GM18505 (cell line): ENCODE measurements at regions not wholly inside any gene's neighbourhood (a gene's known extent, or its start where the extent isn't known, plus 50 kb on each side); places are given as distances from the start of the nearest gene placed in this dataset.

ENCODE experiments used
- ATAC-seq: cut with Tn5 transposase; IDR thresholded peaks from one replicate; pipeline ENCODE4 v1.9.1; 2021; ENCODE audit not compliant: unreplicated experiment
- POLR2A ChIP-seq: IDR thresholded peaks from 4 replicates; pipeline ENCODE4 v1.6.1; 2011; ENCODE audit warnings: borderline replicate concordance; ENCODE audit not compliant: insufficient read depth, insufficient read length; ENCODE audit errors: extremely low read depth

- no peak for ATAC-seq
- TF ChIP-seq POLR2A = no peak
Measured at GRCh38 chr15:39473298-39473947, 107.5 kb upstream of the THBS1 start.

DNA sequence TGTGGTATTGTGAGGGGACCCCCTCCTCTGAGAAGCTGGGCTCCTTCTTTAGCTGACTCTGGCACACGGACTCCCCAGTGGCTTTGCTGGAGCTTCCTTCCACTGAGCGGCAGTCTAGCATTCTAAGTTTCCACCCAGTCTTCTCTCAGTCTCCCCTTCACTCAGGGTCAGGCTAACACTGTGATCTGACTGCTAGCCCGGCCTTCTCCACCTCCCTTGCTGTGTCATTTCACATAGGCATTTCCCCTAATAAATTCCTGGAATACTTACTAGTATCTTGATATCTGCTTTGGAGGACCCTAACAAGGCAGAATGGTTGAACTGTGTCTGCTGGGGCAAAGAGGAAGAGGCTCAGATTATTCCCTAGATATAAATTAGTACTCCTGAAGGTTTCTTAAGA lies 106.2 kb upstream of the THBS1 start:
- no peak for ATAC-seq
- no peak for TF ChIP-seq POLR2A

- ATAC-seq = no peak
- TF ChIP-seq POLR2A = no peak
Measured at GRCh38 chr15:39478996-39479395, 101.9 kb upstream of the THBS1 start.

- TF ChIP-seq POLR2A = no peak
- no peak for ATAC-seq
Measured at GRCh38 chr15:39479911-39480310, 101.0 kb upstream of the THBS1 start.

DNA sequence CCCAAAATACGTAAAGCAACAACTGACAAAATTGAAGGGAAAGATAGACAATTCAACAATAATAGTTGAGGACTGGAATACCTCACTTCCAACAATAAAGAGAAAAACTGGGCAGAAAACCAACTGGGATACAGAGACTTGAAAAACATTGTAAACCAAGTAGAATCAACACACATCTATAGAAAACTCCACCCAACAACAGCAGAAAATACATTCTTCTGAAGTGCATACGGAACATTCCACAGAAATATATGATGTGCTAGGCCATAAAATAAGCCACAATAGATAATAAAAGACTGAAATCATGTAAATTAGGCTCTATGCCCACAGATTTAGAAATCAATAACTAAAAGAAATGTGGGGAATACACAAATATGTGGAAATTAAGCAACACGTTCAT lies 98.4 kb upstream of the THBS1 start:
- TF ChIP-seq POLR2A = no peak
- ATAC-seq = no peak

DNA sequence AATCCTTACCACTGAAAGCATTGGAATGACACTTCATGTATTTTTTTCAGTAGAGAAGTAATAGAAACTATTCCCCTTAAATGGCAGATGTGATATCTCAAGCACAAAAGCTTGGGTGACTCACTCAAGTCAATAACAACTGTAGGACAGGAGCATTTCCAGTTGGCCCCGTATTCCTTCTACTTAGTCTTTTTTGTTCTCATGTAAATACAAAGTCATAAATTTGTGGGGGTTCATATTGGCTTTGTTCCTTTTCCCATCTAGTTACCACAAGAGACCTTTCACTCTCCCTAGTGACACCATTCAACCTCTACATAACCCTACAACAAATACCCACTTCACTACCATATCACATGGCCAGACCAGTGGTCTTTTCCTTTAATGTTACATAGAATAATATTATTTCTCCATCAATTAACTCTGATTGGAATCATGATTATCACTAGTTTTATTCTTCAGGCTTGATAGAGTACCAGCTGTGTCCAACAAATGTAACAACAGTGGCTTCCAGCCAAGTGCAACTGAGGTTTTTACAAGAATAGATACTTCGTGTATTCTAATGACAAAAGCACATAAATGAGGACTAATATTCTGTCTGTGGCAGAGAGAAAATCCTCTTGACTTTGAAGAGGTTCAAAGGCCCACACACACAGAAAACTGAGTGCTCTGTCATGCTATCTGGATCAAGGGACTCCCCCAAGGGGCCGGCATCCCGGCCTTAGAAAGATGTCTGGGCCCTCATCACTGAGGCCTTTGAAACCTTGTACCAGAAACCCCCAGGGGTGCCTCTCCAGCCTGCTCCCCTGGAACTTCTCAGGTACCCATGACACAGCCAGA lies 94.0 kb upstream of the THBS1 start:
- no peak for ATAC-seq
- TF ChIP-seq POLR2A = no peak

- no peak for ATAC-seq
- no peak for TF ChIP-seq POLR2A
Measured at GRCh38 chr15:39487458-39487735, 93.5 kb upstream of the THBS1 start.

- ATAC-seq = no peak
- no peak for TF ChIP-seq POLR2A
Measured at GRCh38 chr15:39488516-39488915, 92.4 kb upstream of the THBS1 start.

DNA sequence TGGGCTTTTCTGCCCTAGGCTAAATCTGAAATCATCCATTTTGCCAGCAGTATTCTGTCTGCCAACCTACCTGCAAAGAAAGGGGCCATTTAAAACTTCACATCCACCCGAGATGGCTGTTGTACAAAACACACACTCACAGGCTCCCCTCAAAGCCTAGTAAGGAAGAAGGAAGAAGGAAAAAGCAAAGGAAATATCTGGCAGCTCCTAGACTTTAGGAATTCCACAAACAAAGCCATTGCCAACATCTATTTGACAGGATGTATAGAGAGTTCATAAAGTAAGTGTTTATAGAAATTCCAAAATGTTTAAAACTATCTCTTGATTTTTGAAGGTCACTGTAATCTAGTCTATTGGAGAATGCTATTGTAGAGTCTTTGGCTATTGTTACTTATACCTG lies 91.9 kb upstream of the THBS1 start:
- ATAC-seq = no peak
- TF ChIP-seq POLR2A = no peak

DNA sequence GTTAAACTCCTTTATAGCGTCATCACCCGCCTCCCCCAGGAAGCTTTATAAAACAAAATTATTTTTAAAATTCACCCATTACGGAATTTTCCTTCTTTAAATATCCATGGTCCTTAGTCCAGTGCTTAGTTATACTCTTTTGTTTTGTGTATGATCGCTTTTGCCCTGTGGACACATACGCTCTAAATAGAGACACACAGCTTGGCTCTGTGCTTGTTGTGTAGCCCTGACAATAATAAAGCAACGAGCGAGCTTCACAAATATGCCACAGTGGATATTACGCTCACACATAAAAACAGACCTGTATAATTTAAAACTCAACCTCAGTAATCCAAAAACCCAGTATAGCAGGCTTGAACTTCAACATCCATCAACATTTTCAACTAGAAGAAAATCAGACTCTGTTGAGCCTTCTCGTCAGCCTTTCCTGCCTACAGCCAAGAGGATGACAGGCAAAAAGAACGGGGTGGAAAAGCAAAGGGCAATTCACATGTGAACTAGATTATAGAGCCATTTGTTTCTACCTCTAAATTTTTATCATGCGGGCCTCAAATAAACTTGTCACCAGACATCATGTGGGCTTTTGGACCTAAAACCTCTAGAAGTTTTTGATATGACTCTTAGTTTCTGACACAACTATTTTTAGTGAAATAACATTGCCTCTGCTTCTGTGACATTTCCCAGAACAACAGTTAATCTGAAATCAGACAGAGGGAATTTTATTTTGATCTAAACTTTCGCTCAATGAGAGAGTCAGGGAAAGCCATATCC lies 89.6 kb upstream of the THBS1 start:
- ATAC-seq = no peak
- TF ChIP-seq POLR2A = no peak

DNA sequence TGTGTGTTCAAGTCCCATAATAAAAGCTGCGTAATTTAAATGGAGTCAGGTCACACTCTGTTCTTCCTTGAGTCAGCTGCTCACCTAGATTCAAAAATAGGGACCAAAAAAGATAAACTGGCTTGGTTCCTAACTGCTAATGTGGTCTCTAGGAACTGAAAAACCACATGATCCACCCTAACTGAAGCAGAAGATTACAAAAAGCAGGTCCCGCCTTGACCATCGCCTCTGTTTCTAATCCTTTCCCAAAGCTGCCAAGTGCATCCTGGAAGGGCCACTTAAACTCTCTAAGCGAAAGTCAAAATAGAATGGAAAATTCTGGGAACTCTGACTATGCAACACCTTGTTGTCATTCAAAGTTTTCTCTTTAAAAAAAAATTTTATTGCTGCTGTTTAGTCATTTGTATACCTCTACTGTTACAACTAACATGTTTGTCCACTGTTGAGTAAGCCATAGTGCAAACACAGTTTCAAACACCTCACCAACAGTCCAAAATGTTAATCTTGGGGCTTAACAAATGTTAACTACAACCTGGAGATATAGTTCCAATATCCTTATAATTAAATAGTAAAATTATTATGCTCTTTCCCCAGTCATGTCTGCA lies 88.9 kb upstream of the THBS1 start:
- no peak for ATAC-seq
- no peak for TF ChIP-seq POLR2A

DNA sequence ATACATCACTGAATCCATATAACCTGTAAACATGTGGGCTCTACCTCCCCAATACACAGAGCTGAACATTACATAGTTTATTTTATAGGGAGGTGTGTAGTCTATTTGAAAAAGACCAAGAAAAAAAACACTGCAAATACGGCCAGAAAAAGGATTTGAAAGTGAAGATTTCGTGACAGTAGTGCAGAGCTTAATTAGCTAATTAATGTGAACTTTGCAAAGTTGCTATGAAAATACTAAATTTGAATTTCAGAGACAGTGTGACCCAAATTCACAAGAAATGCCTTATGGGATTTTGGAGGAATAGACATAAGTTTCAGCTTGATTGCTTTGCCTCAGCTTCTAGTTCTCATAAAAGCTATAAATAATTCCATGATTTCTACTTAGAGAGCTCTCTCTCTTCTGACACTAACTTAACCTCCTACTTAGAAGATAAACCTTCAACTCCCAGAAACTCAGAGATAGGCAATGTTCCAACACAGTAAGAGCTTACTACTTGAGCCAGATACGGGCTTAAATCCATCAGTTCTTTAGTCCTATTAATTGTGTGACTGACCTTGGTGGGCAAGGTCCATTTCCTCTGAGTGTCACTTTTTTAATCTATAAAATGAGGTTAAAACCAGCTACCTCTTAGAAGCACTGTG lies 87.3 kb upstream of the THBS1 start:
- no peak for ATAC-seq
- no peak for TF ChIP-seq POLR2A

GRCh38 chr15:39494462-39494861 lies 86.4 kb upstream of the THBS1 start:
- no peak for ATAC-seq
- no peak for TF ChIP-seq POLR2A
